ENCODE measurements at regions not wholly inside any gene's neighbourhood (a gene's known extent, or its start where the extent isn't known, plus 50 kb on each side); places are given as distances from the start of the nearest gene placed in this dataset.

DNA sequence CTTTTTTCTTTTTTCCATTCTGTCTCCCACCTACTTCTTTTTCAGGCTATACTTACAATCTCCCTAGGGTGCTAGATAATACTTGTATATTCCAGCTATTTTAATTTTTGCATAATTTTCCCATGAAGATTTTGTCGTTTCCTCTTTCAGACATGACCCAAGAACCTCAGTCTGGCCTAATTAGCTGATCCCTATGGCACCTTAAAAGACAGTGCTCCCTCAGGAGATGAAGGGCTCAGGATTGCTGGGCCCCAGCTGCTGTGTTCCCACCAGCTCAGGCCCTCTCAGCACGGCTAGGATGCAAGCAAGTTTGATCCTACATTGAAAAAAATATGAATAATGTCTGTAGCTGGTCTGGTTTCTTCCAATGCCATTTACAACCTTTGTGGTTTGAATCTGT, 55.0 kb upstream of the RGS5 start:
- DNase-seq (ENCODE audit: low spot score): no peak

GRCh38 chr1:163258181-163258580, 55.5 kb upstream of the RGS5 start:
- peak; percentile 3 for DNase-seq (ENCODE audit: low spot score)

DNA sequence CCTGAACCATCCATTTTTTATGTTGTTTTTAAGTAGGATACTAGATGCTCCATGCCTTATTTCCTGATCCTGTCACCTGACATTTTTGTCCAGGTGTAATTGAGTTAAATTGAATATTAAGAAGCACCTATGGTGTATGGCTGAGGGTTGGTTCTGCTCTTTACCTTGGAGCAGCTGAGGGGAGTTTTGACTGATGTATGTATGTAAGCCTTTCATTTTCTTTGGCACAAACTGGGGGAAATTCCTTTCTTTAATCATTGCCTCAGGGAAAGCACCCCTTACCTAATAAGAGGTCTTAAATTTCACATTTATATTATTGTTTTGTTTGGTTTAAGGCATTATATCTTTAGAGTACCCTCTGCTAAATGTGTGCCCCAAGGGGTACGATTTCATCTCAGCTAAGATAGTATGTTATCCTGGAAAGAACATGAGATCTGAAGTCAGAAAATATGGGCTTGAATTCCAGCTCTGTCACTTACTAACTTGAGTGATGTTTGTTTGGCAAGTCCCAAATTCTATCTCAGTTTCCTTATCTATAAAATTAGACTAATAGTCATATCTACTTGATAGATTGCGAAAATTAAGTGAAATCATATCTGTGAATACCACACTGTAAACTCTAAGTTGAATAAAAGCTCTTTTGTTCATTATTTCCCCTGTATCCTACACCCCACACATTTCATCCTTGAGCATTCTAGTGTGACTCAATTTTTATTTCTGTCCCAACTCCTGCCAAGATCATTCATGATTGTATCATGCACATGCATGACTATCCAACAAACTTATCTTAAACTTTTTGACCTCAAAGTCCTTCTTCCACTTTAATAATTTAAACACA, 57.7 kb upstream of the NUF2 start:
- DNase-seq (ENCODE audit: low spot score): no peak

GRCh38 chr1:163265547-163265946, 56.2 kb upstream of the NUF2 start:
- no peak for DNase-seq (ENCODE audit: low spot score)

DNA sequence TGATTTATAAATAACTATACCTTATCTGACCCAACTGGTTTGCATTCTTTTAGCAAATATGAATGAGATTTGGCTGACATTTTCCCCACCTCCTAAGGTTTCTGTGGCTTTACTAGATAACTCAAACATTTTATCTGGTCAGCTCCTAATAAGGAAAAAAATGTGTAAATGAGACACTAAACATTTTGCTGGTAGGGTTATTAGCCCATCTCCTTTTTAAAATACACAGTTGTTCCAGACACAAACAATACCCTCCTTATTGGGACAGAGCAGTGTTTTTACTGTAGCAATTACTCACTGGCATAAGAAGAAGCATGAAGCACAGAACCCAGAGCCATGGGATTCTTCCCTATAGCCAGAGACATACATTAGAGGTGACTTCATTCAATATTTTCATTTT, 53.8 kb upstream of the NUF2 start:
- DNase-seq (ENCODE audit: low spot score): no peak

- DNase-seq (ENCODE audit: low spot score): no peak
Observed at GRCh38 chr1:163271535-163271934, 50.2 kb upstream of the NUF2 start.

All from GM03348 (cell line).